ENCODE measurements at regions not wholly inside any gene's neighbourhood (a gene's known extent, or its start where the extent isn't known, plus 50 kb on each side); places are given as distances from the start of the nearest gene placed in this dataset.

- TF ChIP-seq CTCF (IDR thresholded peaks at IDR 0.05 in 8 of 11, conservative IDR thresholded peaks at IDR 0.05 in 3 of 11), result no peak
- no peak for TF ChIP-seq POLR2A (IDR thresholded peaks at IDR 0.05)
Observed at GRCh38 chr21:16580661-16581060, 850.9 kb downstream of the USP25 start.

All from spleen (tissue), 7 donors.